IPS-18a (cell line): ENCODE measurements at regions not wholly inside any gene's neighbourhood (a gene's known extent, or its start where the extent isn't known, plus 50 kb on each side); places are given as distances from the start of the nearest gene placed in this dataset.
"Not testable (repeated sequence)": the region's sequence is repeated elsewhere in the genome, so short reads cannot be mapped to it uniquely, and the experiment has no call there.

Source experiments
- H3K27ac ChIP-seq: one replicate; pipeline ENCODE4 v1.5.1; 2013; ENCODE audit warnings: low read length
- H3K27me3 ChIP-seq: one replicate; pipeline ENCODE4 v1.6.1; 2013; ENCODE audit warnings: mild to moderate bottlenecking, low read length; ENCODE audit not compliant: control insufficient read depth, insufficient read depth
- H3K36me3 ChIP-seq: one replicate; pipeline ENCODE4 v1.6.1; 2013; ENCODE audit warnings: low read depth, low read length; ENCODE audit not compliant: control insufficient read depth
- H3K4me1 ChIP-seq: one replicate; pipeline ENCODE4 v1.6.1; 2013; ENCODE audit warnings: low read depth, low read length; ENCODE audit not compliant: control insufficient read depth
- H3K4me3 ChIP-seq: one replicate; pipeline ENCODE4 v1.5.1; 2013; ENCODE audit warnings: low read length
- H3K9ac ChIP-seq: one replicate; pipeline ENCODE4 v1.6.1; 2013; ENCODE audit warnings: mild to moderate bottlenecking, low read length, moderate library complexity
- H3K9me3 ChIP-seq: one replicate; pipeline ENCODE4 v1.6.1; 2013; ENCODE audit warnings: low read depth, low read length; ENCODE audit not compliant: control insufficient read depth

DNA sequence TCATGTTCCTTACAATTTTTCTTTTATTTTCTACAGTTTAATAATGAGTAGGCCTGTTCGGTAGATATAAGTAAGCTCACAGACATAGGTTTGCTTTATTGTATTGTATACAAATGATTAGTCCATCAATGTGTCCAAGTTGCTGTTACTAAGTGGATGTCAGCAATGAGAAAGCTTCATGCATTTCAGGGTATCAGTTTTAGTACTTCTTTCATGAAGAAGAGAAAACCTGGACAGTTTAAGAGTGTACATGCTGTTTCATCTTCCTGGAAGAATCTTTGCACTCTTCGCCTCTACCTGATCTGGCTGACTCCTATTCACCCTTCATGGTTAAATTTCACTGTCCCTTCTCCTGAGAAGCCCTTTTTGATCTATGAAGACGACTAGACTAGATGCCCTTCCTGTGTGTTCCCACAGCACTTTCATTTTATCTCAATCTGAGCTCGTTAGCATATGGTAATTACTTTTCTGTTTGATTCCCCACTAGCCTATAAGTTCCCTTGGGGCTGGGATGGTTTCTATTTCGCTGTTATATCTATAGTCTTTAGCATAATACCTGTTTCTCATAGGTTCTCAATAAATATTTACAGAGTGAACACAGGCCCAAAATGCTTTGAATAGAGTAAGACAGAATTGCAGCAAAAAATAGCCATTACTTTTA is 70.7 kb downstream of the CETN3 start:
- no peaks in the 10 kb centered on the region for H3K9me3 ChIP-seq
- no peak overlapping the region for H3K4me3 ChIP-seq
- H3K36me3 ChIP-seq: no peaks in the 10 kb centered on the region
- no peaks in the 10 kb centered on the region for H3K27me3 ChIP-seq
- H3K4me1 ChIP-seq: peaks cover 9% of the 10 kb centered on the region
- no peak overlapping the region for H3K9ac ChIP-seq
- H3K27ac ChIP-seq: no peak overlapping the region

DNA sequence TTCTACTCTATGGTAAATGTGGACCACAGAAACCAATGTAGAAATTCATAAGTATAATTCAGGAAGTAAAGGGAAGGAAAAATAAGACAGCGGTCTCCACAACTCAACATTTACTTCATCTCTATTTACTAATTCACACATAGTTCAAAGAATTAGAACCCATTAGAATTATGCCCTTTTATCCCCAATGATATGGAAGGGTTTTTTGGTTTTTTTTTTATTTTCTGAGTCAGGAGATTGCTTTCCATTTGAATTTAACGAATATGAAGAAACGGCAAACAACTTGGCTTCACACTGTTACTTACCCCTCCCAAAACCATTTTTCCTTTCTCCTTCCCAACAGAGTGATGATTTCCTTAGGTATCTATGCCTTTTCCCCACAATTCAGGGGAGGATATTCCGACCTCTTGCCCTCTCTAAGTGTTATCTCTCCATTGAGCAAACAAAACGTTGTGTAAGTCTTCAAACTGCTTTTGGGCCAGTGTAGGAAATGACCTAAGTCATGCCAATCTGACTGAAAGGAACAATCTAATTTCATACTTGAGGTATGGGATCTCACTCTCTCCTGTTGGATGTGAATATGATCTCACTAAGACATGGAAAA is 72.0 kb downstream of the CETN3 start:
- Histone ChIP-seq H3K9me3 (no peaks in the 10 kb centered on the region), H3K9ac (no peak overlapping the region), H3K27ac (no peak overlapping the region), H3K36me3 (no peaks in the 10 kb centered on the region), H3K4me1 (peaks cover 2% of the 10 kb centered on the region), H3K27me3 (no peaks in the 10 kb centered on the region), H3K4me3 (no peak overlapping the region)

DNA sequence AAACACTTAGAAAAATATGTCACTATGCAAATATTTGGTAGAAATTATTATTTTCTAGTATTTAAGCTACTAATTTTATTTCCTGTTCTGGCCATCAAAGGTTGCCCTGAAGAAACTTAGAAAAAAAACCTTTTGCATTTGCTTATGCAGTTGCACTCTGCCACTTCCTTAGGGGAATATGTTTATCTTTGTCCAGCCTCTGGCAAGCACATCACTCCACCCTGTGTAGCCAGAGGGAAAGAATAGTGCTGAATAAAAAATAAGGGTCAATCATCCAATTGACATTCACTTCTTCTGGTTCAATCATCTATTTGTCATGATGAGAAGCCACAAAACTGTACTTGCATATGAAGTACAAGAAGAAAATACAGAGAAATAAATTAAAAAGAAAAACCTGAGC is 72.8 kb downstream of the CETN3 start:
- Histone ChIP-seq H3K9me3 (no peaks in the 10 kb centered on the region), H3K27me3 (no peaks in the 10 kb centered on the region), H3K9ac (no peak overlapping the region), H3K36me3 (no peaks in the 10 kb centered on the region), H3K27ac (no peak overlapping the region), H3K4me3 (no peak overlapping the region), H3K4me1 (no peaks in the 10 kb centered on the region)

DNA sequence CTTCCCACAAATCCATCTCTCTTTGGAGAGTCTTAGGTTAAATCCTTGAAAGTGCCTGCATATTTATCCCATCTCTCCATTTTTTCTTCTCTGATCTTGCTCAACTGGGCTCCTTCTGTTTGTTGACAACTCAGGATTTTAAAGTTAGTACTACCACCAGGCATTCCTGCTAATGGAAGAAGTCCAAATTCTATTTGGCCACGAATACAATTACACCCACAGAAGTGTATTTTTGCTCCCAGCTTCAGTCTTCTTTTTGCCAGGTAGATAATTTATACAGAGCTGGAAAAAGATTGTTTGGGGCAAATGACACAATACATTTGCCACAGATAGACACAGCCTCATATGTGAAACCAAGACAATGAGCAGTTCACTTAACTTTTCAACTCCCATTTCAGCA is 74.8 kb downstream of the CETN3 start:
- H3K4me1 ChIP-seq: no peaks in the 10 kb centered on the region

DNA sequence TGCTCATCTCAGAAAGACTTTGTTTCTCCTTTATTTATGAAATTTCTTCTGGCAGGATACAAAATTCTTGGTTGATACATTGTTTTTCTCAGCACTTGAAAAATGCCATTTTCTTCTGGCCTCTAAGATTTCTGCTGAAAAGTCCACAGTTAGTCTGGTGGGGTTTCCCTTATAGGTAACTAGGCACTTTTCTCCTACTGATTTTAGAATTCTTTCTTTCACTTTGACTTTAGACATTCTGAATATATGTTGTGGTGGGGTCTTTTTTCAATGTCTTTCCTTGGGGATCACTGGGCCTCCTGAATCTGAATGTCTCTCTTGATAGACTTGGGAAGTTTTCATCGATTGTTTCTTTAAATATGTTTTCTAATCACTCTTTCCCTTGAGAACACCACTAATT is 79.6 kb downstream of the CETN3 start:
- Histone ChIP-seq H3K27me3 (no peaks in the 10 kb centered on the region), H3K4me1 (no peaks in the 10 kb centered on the region)

More for the DNA sequence above, 74.8 kb downstream of the CETN3 start:
- no peaks in the 10 kb centered on the region for H3K27me3 ChIP-seq
- H3K9ac ChIP-seq: no peak overlapping the region
- no peaks in the 10 kb centered on the region for H3K36me3 ChIP-seq
- no peak overlapping the region for H3K4me3 ChIP-seq
- no peaks in the 10 kb centered on the region for H3K9me3 ChIP-seq
- H3K27ac ChIP-seq: no peak overlapping the region

DNA sequence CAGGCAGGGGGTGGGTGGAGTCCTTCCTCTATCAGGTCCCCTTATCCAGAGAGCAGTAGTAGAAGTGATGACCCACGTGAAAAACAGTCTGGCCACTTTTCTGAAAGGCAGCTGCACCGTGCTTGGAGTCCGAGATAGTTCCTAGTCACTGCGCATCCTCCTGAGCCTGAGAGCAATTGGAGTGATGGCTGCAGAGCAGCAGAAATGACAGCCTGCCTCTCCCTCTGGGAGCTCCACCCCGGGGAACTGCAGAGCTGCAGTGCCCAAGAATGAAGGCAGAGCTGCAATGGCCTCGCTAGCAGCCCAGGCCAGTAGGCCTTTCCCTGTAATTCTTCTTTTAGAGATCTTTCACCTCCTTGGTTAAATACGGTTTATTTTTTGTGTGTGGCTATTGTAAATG is 82.6 kb downstream of the CETN3 start:
- Histone ChIP-seq H3K27ac (no peak overlapping the region), H3K36me3 (no peaks in the 10 kb centered on the region), H3K9ac (no peak overlapping the region), H3K9me3 (no peaks in the 10 kb centered on the region), H3K4me3 (no peak overlapping the region), H3K4me1 (no peaks in the 10 kb centered on the region), H3K27me3 (no peaks in the 10 kb centered on the region)

More for the DNA sequence above, 79.6 kb downstream of the CETN3 start:
- no peaks in the 10 kb centered on the region for H3K9me3 ChIP-seq
- H3K36me3 ChIP-seq: no peaks in the 10 kb centered on the region
- no peak overlapping the region for H3K9ac ChIP-seq
- no peak overlapping the region for H3K4me3 ChIP-seq
- no peak overlapping the region for H3K27ac ChIP-seq

DNA sequence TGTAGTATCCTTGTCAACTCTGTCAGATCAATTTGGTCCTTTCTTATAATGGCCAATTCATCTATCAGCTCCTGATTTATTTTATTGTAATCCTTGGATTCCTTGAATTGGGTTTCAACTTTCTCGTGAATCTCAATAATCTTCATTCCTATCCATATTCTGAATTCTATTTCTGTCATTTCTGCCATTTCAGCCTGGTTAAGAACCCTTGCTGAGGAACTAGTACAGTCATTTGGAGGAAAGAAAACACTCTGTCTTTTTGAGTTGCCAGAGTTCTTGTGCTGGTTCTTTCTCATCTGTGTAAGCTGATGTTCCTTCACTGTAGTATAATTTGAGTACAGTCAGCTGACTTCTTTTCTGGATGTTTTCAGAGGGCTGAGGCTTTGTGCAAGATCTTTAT is 84.5 kb downstream of the CETN3 start:
- Histone ChIP-seq H3K27ac (no peak overlapping the region), H3K4me1 (no peaks in the 10 kb centered on the region), H3K36me3 (no peaks in the 10 kb centered on the region), H3K9ac (no peak overlapping the region), H3K27me3 (no peaks in the 10 kb centered on the region), H3K9me3 (no peaks in the 10 kb centered on the region), H3K4me3 (no peak overlapping the region)

DNA sequence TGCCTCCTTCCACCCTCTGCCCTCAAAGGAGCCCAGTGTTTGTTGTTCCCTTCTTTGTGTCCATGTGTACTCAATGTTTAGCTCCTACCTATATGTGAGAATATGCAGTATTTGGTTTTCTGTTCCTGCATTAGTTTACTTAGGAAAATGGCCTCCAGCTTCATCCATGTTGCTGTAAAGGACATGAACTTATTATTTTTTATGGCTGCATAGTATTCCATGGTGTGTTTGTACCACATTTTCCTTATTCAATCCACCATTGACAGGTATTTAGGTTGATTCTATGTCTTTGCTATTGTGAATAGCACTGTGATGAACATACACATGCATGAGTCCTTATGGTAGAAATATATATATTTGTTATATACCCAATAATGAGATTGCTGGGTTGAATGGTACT is 89.2 kb downstream of the CETN3 start:
- not testable (repeated sequence) for H3K27ac ChIP-seq, H3K4me1 ChIP-seq, H3K9ac ChIP-seq, H3K27me3 ChIP-seq, H3K4me3 ChIP-seq, H3K36me3 ChIP-seq, H3K9me3 ChIP-seq

DNA sequence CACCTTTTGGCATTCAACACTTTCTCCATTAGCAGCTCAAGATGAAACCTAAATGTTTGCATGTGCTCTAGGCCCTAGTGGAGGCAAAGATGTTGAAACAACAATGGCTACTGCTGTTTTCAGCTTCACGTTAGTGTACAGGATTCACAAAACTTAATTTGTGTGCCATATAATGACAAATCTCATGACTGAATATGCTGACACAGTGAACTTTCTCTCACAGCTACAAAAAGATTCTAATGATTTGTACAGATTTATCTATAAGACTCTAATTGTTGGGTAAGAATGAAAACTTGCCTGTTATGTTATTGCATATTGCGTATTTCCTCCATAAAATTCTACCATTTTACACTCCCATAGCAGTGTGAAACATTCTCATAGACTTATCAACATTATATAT is 97.5 kb downstream of the CETN3 start:
- no peaks in the 10 kb centered on the region for H3K27me3 ChIP-seq
- H3K36me3 ChIP-seq: no peaks in the 10 kb centered on the region

DNA sequence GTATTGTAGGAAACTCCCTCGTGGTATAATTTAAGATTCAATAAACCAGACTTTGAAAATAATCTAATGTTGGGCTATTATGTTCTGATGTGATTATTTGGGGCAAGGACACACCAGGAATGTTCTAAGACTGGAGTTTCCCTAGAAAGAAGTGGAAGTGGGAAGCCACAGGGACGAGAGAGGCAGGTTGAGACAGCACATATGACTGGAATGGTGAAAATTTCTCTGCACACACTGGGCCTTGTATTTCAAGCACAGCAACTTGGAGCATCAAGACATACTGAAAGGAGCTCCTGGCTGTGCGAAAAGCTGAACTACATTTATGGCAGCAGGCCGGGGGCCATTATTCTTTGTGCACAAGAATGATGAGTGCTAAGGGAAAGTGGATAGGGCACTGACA is 98.2 kb downstream of the CETN3 start:
- Histone ChIP-seq H3K36me3 (no peaks in the 10 kb centered on the region), H3K4me3 (no peak overlapping the region), H3K4me1 (peaks cover 4% of the 10 kb centered on the region), H3K9me3 (no peaks in the 10 kb centered on the region), H3K9ac (no peak overlapping the region), H3K27ac (no peak overlapping the region), H3K27me3 (no peaks in the 10 kb centered on the region)

More for the DNA sequence above, 97.5 kb downstream of the CETN3 start:
- Histone ChIP-seq H3K4me3 (no peak overlapping the region), H3K4me1 (no peaks in the 10 kb centered on the region), H3K9me3 (no peaks in the 10 kb centered on the region), H3K9ac (no peak overlapping the region), H3K27ac (no peak overlapping the region)

DNA sequence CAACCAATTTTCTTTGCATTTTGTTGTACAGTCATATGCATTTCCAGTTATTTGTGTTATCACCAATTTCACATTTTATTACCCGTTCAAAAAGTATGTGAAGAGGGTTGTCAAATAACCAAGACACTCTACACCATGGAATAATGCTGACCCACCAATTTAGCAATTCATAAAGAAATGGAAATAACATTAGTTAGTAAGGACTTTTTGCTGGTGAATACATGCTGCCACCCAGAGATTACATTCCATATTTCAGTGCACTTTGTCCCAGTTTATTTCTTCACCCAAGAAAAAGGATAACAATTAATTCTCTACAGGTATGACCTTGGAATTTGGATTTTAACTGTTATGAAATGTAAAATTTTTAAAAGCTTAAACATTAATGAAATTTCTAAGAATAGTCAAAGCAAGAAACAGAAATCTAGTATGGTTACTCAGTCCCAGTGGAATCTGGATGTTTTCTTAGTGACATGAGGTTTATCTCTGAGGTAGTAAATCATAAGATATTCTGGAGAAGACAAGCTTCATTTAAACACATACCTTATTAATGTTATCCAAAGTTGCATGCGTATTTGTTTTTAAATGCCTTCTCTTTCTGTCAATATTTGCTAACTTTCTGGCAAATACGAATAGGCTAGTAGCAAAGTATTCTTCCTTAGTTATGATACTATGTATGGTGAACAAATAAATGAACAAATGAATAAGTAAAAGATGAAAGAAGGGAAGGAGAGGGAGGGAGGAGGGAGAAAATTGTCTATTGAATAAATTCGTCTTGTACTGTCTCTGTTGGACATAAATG is 100.6 kb downstream of the CETN3 start:
- no peaks in the 10 kb centered on the region for H3K36me3 ChIP-seq
- no peak overlapping the region for H3K9ac ChIP-seq
- H3K4me3 ChIP-seq: no peak overlapping the region
- no peaks in the 10 kb centered on the region for H3K9me3 ChIP-seq
- peaks cover 20% of the 10 kb centered on the region for H3K4me1 ChIP-seq
- H3K27ac ChIP-seq: no peak overlapping the region
- H3K27me3 ChIP-seq: no peaks in the 10 kb centered on the region
